H1 (cell line): ENCODE measurements at regions not wholly inside any gene's neighbourhood (a gene's known extent, or its start where the extent isn't known, plus 50 kb on each side); places are given as distances from the start of the nearest gene placed in this dataset.

Experiments used
- CTCF ChIA-PET: fragments of 300-600 bp; sonication (Branson Sonifier 250); formaldehyde crosslinking; loops from one replicate; lab custom pipeline; 2021; ENCODE audit not compliant: partially characterized antibody; lab: Charles Lee
- POLR2A ChIA-PET: fragments of 300-600 bp; sonication (Branson Sonifier 250); formaldehyde crosslinking; loops from one replicate; lab custom pipeline; 2021; ENCODE audit warnings: inconsistent platforms; ENCODE audit not compliant: partially characterized antibody; lab: Charles Lee
- DNase-seq, 2 experiments: peaks; one replicate each; pipeline versions ENCODE4 v3.0.0 to v3.0.0-alpha.2; 2010 to 2022; ENCODE audit warnings: low spot score in 2 of 2, low read depth in 1 of 2, mixed read lengths in 1 of 2
- FAIRE-seq: peaks from 2 replicates; lab custom pipeline; 2011; peaks lifted over from hg19 to GRCh38; lab: Jason Lieb, UNC
- H2AFZ ChIP-seq: 2 replicates; pipeline ENCODE4 v1.8.1; 2012; ENCODE audit warnings: low read length, inconsistent platforms
- H2AK5ac ChIP-seq: 2 replicates; pipeline ENCODE4 v1.6.1; 2013; ENCODE audit warnings: low read depth, low read length
- H2BK120ac ChIP-seq: replicated peaks from 2 replicates; pipeline ENCODE3; 2013; ENCODE audit warnings: low read depth, low read length, inconsistent platforms
- H2BK12ac ChIP-seq: 2 replicates; pipeline ENCODE4 v1.6.1; 2013; ENCODE audit warnings: low read depth, low read length
- H2BK15ac ChIP-seq: 2 replicates; pipeline ENCODE4 v1.6.1; 2013; ENCODE audit warnings: low read length
- H2BK20ac ChIP-seq: 2 replicates; pipeline ENCODE4 v1.6.1; 2013; ENCODE audit warnings: low read length
- H2BK5ac ChIP-seq: 2 replicates; pipeline ENCODE4 v1.6.1; 2013; ENCODE audit warnings: low read depth, low read length
- H3K14ac ChIP-seq: 2 replicates; pipeline ENCODE4 v1.6.1; 2013; ENCODE audit warnings: inconsistent platforms; ENCODE audit not compliant: insufficient read length
- H3K18ac ChIP-seq: 2 replicates; pipeline ENCODE4 v1.6.1; 2013; ENCODE audit warnings: low read length; ENCODE audit errors: extremely low read depth
- H3K23ac ChIP-seq: 2 replicates; pipeline ENCODE4 v1.6.1; 2013; ENCODE audit warnings: inconsistent platforms; ENCODE audit not compliant: insufficient read length
- H3K23me2 ChIP-seq: 2 replicates; pipeline ENCODE4 v1.6.1; 2013; ENCODE audit warnings: low read depth, low read length
- H3K27ac ChIP-seq: 2 replicates; pipeline ENCODE4 v1.6.1; 2011; ENCODE audit warnings: low read depth, low read length, inconsistent platforms
- H3K27me3 ChIP-seq, 4 experiments: replicated peaks in 1 of 4; 1 replicate in 1 of 4; 2 replicates in 3 of 4; pipeline versions ENCODE4 v1.6.1 to v1.8.1; 2011 to 2013; ENCODE audit warnings: low read length in 3 of 4, mild to moderate bottlenecking in 3 of 4, inconsistent platforms in 2 of 4, mixed read lengths in 2 of 4, moderate library complexity in 1 of 4; ENCODE audit not compliant: control insufficient read depth in 3 of 4, insufficient read depth in 3 of 4; ENCODE audit errors: extremely low read depth in 1 of 4
- H3K36me3 ChIP-seq, 4 experiments: 2 replicates each; pipeline versions ENCODE4 v1.6.1 to v1.8.1; 2011 to 2013; ENCODE audit warnings: mild to moderate bottlenecking in 4 of 4, low read length in 3 of 4, moderate library complexity in 2 of 4, control low read depth in 1 of 4, inconsistent platforms in 1 of 4; ENCODE audit not compliant: insufficient read depth in 4 of 4, control insufficient read depth in 2 of 4
- H3K4ac ChIP-seq: replicated peaks from 2 replicates; pipeline ENCODE3; 2013; ENCODE audit warnings: low read length, low read depth, mixed read lengths, inconsistent platforms; ENCODE audit not compliant: insufficient read length
- H3K4me1 ChIP-seq, 4 experiments: replicated peaks in 1 of 4; 1 replicate in 1 of 4; 2 replicates in 3 of 4; pipeline versions ENCODE4 v1.6.1 to v1.8.1; 2011 to 2013; ENCODE audit warnings: low read length in 3 of 4, inconsistent platforms in 2 of 4, mixed read lengths in 1 of 4; ENCODE audit not compliant: insufficient read depth in 4 of 4, control insufficient read depth in 3 of 4
- H3K4me2 ChIP-seq, 2 experiments: 2 replicates each; pipeline versions ENCODE4 v1.6.1 to v1.8.1; 2011 to 2013; ENCODE audit warnings: low read depth in 2 of 2, low read length in 2 of 2, control low read depth in 1 of 2, inconsistent platforms in 1 of 2, mild to moderate bottlenecking in 1 of 2; ENCODE audit not compliant: insufficient read depth in 1 of 2
- H3K4me3 ChIP-seq, 4 experiments: fragments of 200-600, 300-600 bp in 1 of 4; sonication (generic), shearing (Covaris generic), sonication (Bioruptor Twin) in 1 of 4; 2 replicates each; pipeline versions ENCODE4 v1.5.1 to v1.8.1; 2011 to 2016; ENCODE audit warnings: low read length in 4 of 4, low read depth in 3 of 4, control low read depth in 2 of 4, inconsistent platforms in 2 of 4, mild to moderate bottlenecking in 2 of 4, mixed read lengths in 1 of 4, moderate library complexity in 1 of 4; ENCODE audit not compliant: insufficient read depth in 2 of 4; ENCODE audit errors: extremely low read depth in 1 of 4
- H3K56ac ChIP-seq: replicated peaks from 2 replicates; pipeline ENCODE3; 2013; ENCODE audit warnings: low read depth, mild to moderate bottlenecking, mixed read lengths, low read length, inconsistent platforms; ENCODE audit not compliant: insufficient read length
- H3K79me1 ChIP-seq: 2 replicates; pipeline ENCODE4 v1.6.1; 2013; ENCODE audit warnings: low read depth, low read length, control low read depth
- H3K79me2 ChIP-seq, 2 experiments: 2 replicates each; pipeline versions ENCODE4 v1.6.1 to v1.8.1; 2012 to 2013; ENCODE audit warnings: low read length in 2 of 2, mild to moderate bottlenecking in 2 of 2, inconsistent platforms in 1 of 2; ENCODE audit not compliant: insufficient read depth in 2 of 2, control insufficient read depth in 1 of 2
- H3K9ac ChIP-seq, 4 experiments: replicated peaks in 1 of 4; 1 replicate in 1 of 4; 2 replicates in 3 of 4; pipeline versions ENCODE4 v1.6.1 to v1.8.1; 2011 to 2013; ENCODE audit warnings: low read depth in 3 of 4, low read length in 3 of 4, control low read depth in 2 of 4, mild to moderate bottlenecking in 2 of 4, moderate library complexity in 2 of 4, inconsistent platforms in 1 of 4; ENCODE audit errors: extremely low read depth in 1 of 4
- H3K9me3 ChIP-seq, 2 experiments: 2 replicates each; pipeline versions ENCODE4 v1.6.1 to v1.8.1; 2012 to 2013; ENCODE audit warnings: mild to moderate bottlenecking in 2 of 2, moderate library complexity in 2 of 2, control low read depth in 1 of 2, inconsistent platforms in 1 of 2, low read depth in 1 of 2, low read length in 1 of 2, mixed read lengths in 1 of 2; ENCODE audit not compliant: insufficient read depth in 2 of 2
- H4K20me1 ChIP-seq, 2 experiments: replicated peaks in 1 of 2; 2 replicates each; pipeline versions ENCODE3 to v1.8.1; 2011 to 2013; ENCODE audit warnings: inconsistent platforms in 2 of 2, low read length in 2 of 2, mild to moderate bottlenecking in 1 of 2; ENCODE audit not compliant: insufficient read depth in 2 of 2, control insufficient read depth in 1 of 2
- H4K5ac ChIP-seq: 2 replicates; pipeline ENCODE4 v1.6.1; 2013; ENCODE audit warnings: low read length, low read depth, mixed read lengths, inconsistent platforms; ENCODE audit not compliant: insufficient read length
- H4K8ac ChIP-seq: 2 replicates; pipeline ENCODE4 v1.8.0; 2013; ENCODE audit warnings: mild to moderate bottlenecking, moderate library complexity, low read length, inconsistent platforms; ENCODE audit not compliant: insufficient read depth; ENCODE audit errors: extremely low read depth
- H4K91ac ChIP-seq: replicated peaks from 2 replicates; pipeline ENCODE3; 2013; ENCODE audit warnings: low read length, mixed read lengths, inconsistent platforms; ENCODE audit not compliant: insufficient read length
- POLR2A ChIP-seq, 2 experiments: IDR thresholded peaks; 1 replicate in 1 of 2; 2 replicates in 1 of 2; pipeline ENCODE4 v1.6.1; 2011; ENCODE audit warnings: low read depth in 2 of 2, low read length in 2 of 2, mild to moderate bottlenecking in 2 of 2; ENCODE audit errors: control extremely low read depth in 1 of 2
- RAD21 ChIP-seq, 2 experiments: IDR thresholded peaks in 1 of 2; conservative IDR thresholded peaks in 1 of 2; 2 replicates each; pipeline ENCODE4 v1.6.1; 2011; ENCODE audit warnings: low read depth in 2 of 2, low read length in 2 of 2, improper control_type of control experiment in 1 of 2, inconsistent platforms in 1 of 2, mild to moderate bottlenecking in 1 of 2, moderate library complexity in 1 of 2
- RXRA ChIP-seq: IDR thresholded peaks from 2 replicates; pipeline ENCODE4 v1.6.1; 2011; ENCODE audit warnings: low read depth, mild to moderate bottlenecking, low read length, moderate library complexity; ENCODE audit not compliant: insufficient read depth
- SUZ12 ChIP-seq: fragments of 200-600 bp; sonication (generic); IDR thresholded peaks from 2 replicates; pipeline ENCODE4 v1.6.1; 2012; ENCODE audit warnings: mild to moderate bottlenecking, inconsistent platforms, low read length, moderate library complexity, mixed read lengths
- TAF7 ChIP-seq: optimal IDR thresholded peaks from 2 replicates; pipeline ENCODE3; 2011; ENCODE audit warnings: low read depth, mild to moderate bottlenecking, inconsistent platforms, low read length, moderate library complexity, borderline replicate concordance
- TBP ChIP-seq: IDR thresholded peaks from 2 replicates; pipeline ENCODE4 v1.6.1; 2011; ENCODE audit warnings: low read depth, low read length, improper control_type of control experiment
- TEAD4 ChIP-seq: IDR thresholded peaks from 2 replicates; pipeline ENCODE4 v1.6.1; 2012; ENCODE audit warnings: low read depth, low read length, inconsistent platforms, mixed read lengths
- WGBS, 2 experiments: shearing (Covaris generic) in 1 of 2; methylation state at CpG; one replicate each; pipeline versions ENCODE4 v1.1.6 to v1.1.7; 2013 to 2015; ENCODE audit warnings: low lambda C conversion rate in 2 of 2, mixed read lengths in 2 of 2, inconsistent platforms in 1 of 2, low coverage in 1 of 2, missing lambda C conversion rate in 1 of 2; ENCODE audit not compliant: insufficient replicate concordance in 2 of 2, insufficient coverage in 1 of 2, insufficient read length in 1 of 2; ENCODE audit errors: extremely low coverage in 1 of 2, missing lambda C conversion rate in 1 of 2; 5-methylcytosine and 5-hydroxymethylcytosine counted together

- POLR2A ChIA-PET, result no interaction called here
- no peaks in the 10 kb centered on the region for H3K79me1 ChIP-seq
- H2BK15ac ChIP-seq, result no peak overlapping the region
- H3K14ac ChIP-seq, result no peak overlapping the region
- no peak overlapping the region for H2BK120ac ChIP-seq
- TF ChIP-seq TBP (no peak), POLR2A (IDR thresholded peaks at IDR 0.05; ENCODE audit: control extremely low read depth in 1 of 2, low read depth in 2 of 2, low read length in 2 of 2) (no peak), RAD21 (IDR thresholded peaks at IDR 0.05 in 1 of 2, conservative IDR thresholded peaks at IDR 0.05 in 1 of 2; ENCODE audit: low read depth in 2 of 2, low read length in 2 of 2) (no peak), RXRA (no peak), SUZ12 (no peak), TEAD4 (no peak), TAF7 (no peak)
- no peak for FAIRE-seq
- H4K8ac ChIP-seq, result no peak overlapping the region
- H2BK20ac ChIP-seq, result no peak overlapping the region
- no peaks in the 10 kb centered on the region for H3K27me3 ChIP-seq
- no peak for DNase-seq
- no peaks in the 10 kb centered on the region for H3K36me3 ChIP-seq
- H3K79me2 ChIP-seq, result no peaks in the 10 kb centered on the region
- H2AFZ ChIP-seq, result no peak overlapping the region
- CTCF ChIA-PET, result interaction anchor here (0.6 kb wide), 1 partner anchor 10 kb away, joined by 3 read pairs; no protein-coding TSS in a partner anchor
- no peak overlapping the region for H4K91ac ChIP-seq
- H3K23me2 ChIP-seq, result no peaks in the 10 kb centered on the region
- no peaks in the 10 kb centered on the region for H3K4me1 ChIP-seq
- H3K4ac ChIP-seq, result no peak overlapping the region
- H4K5ac ChIP-seq, result no peak overlapping the region
- WGBS, 2 experiments, result 81% methylated on average over 1 of the region's 1 CpG; no CpG with 5 or more reads in 1 of the 2 experiments
- no peak overlapping the region for H3K27ac ChIP-seq
- H3K4me3 ChIP-seq, result no peak overlapping the region
- no peak overlapping the region for H3K9ac ChIP-seq
- no peak overlapping the region for H2AK5ac ChIP-seq
- no peak overlapping the region for H3K56ac ChIP-seq
- H3K4me2 ChIP-seq, result no peak overlapping the region
- H2BK5ac ChIP-seq, result no peak overlapping the region
- no peak overlapping the region for H2BK12ac ChIP-seq
- H3K23ac ChIP-seq, result no peak overlapping the region
- no peak overlapping the region for H3K18ac ChIP-seq
- H4K20me1 ChIP-seq, result no peaks in the 10 kb centered on the region
- no peaks in the 10 kb centered on the region for H3K9me3 ChIP-seq
These were observed 1165.7 kb upstream of the IGFBP7 start for GRCh38 chr4:58275856-58276255.
